ENCODE measurements at regions not wholly inside any gene's neighbourhood (a gene's known extent, or its start where the extent isn't known, plus 50 kb on each side); places are given as distances from the start of the nearest gene placed in this dataset.

DNA sequence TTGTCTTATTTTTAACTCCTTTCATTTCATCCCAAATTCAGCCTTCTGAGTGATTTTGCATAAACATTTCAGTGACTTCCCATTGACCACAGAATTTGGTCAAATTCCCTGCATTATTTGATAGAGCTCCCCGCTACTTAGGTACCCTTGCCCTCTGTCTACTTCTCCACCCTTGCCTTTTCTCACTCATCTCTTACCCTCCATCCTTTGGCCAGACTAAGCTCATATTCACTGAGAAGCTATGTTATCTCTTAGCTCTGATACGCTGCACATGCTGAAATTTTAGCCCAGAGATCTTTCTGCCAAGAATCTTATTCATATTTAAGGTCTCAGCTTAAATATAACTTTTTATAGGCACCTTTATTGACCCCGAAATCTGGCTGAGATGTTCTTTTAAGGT is 1031.9 kb downstream of the ADGRL3 start:
- H3K36me3 ChIP-seq (ENCODE audit: low read depth, missing control alignments): no peaks in the 10 kb centered on the region
- intact Hi-C loops (cut with DNase I; ENCODE audit: low total_unique reads): no loop called here
- 89 to 90% methylated on average over 3 of the region's 3 CpGs for WGBS, 2 donors
- no peak overlapping the region for H3K27ac ChIP-seq
- no peak for DNase-seq
- no peak overlapping the region for H3K4me3 ChIP-seq
- no peaks in the 10 kb centered on the region for H3K9me3 ChIP-seq
- H3K4me1 ChIP-seq: no peaks in the 10 kb centered on the region
- TF ChIP-seq, protein P1, sequence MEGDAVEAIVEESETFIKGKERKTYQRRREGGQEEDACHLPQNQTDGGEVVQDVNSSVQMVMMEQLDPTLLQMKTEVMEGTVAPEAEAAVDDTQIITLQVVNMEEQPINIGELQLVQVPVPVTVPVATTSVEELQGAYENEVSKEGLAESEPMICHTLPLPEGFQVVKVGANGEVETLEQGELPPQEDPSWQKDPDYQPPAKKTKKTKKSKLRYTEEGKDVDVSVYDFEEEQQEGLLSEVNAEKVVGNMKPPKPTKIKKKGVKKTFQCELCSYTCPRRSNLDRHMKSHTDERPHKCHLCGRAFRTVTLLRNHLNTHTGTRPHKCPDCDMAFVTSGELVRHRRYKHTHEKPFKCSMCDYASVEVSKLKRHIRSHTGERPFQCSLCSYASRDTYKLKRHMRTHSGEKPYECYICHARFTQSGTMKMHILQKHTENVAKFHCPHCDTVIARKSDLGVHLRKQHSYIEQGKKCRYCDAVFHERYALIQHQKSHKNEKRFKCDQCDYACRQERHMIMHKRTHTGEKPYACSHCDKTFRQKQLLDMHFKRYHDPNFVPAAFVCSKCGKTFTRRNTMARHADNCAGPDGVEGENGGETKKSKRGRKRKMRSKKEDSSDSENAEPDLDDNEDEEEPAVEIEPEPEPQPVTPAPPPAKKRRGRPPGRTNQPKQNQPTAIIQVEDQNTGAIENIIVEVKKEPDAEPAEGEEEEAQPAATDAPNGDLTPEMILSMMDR (IDR thresholded peaks at IDR 0.05): no peak
- TF ChIP-seq POLR2A (IDR thresholded peaks at IDR 0.05): no peak
- no peaks in the 10 kb centered on the region for H3K27me3 ChIP-seq

DNA sequence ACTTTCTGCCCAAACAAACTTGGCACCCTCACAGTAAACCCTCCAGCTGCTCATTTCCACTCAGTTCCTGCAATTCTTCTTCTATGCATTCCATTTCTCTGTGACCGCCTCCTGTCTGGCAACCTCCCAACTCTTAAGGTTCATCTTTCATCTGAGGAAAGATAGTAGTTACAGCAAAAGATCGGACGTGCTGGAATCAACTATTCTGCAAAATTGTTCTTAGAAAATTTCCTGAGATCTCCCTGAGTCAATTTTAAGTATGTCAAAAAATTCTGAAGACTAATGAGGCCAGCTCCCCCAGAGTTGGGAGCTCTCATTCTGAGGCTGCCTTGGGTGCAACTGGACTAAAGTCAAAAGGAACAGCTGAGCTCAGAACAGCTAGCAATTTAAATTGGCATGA is 1026.0 kb downstream of the ADGRL3 start:
- Histone ChIP-seq H3K9me3 (no peaks in the 10 kb centered on the region), H3K36me3 (ENCODE audit: low read depth, missing control alignments) (no peaks in the 10 kb centered on the region), H3K27me3 (no peaks in the 10 kb centered on the region), H3K4me3 (no peak overlapping the region), H3K4me1 (no peaks in the 10 kb centered on the region), H3K27ac (no peak overlapping the region)
- 33 to 52% methylated on average over 3 of the region's 3 CpGs for WGBS, 2 donors
- intact Hi-C loops (cut with DNase I; ENCODE audit: low total_unique reads): no loop called here
- no peak for TF ChIP-seq POLR2A (IDR thresholded peaks at IDR 0.05)
- TF ChIP-seq, protein P1 (IDR thresholded peaks at IDR 0.05): no peak
- no peak for DNase-seq

DNA sequence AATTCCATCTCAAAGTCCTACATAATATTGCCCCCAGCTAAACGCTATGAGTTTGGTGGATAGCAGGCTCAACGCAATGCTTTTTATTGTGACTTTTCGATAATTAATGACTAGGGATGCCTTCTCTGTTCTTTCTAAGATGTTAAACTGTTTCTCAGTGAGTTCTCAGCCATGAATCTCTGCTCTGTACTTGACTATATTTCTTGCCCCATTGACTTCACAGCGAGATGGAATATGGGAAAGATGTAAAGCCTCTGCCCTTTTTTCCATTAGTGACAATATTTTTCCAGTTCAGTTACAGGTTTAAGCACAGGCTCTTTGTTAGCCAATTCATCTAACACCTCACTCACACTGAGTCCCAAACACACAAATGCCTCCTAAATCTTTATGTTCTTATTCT is 1022.0 kb downstream of the ADGRL3 start:
- TF ChIP-seq, protein P1 (IDR thresholded peaks at IDR 0.05): no peak
- TF ChIP-seq POLR2A (IDR thresholded peaks at IDR 0.05): no peak
- Histone ChIP-seq H3K27me3 (no peaks in the 10 kb centered on the region), H3K4me3 (no peak overlapping the region), H3K4me1 (no peaks in the 10 kb centered on the region), H3K36me3 (ENCODE audit: low read depth, missing control alignments) (no peaks in the 10 kb centered on the region), H3K27ac (no peak overlapping the region), H3K9me3 (no peaks in the 10 kb centered on the region)
- WGBS, 2 donors: 80 to 87% methylated on average over 4 of the region's 4 CpGs
- no peak for DNase-seq
- intact Hi-C loops (cut with DNase I; ENCODE audit: low total_unique reads): no loop called here

DNA sequence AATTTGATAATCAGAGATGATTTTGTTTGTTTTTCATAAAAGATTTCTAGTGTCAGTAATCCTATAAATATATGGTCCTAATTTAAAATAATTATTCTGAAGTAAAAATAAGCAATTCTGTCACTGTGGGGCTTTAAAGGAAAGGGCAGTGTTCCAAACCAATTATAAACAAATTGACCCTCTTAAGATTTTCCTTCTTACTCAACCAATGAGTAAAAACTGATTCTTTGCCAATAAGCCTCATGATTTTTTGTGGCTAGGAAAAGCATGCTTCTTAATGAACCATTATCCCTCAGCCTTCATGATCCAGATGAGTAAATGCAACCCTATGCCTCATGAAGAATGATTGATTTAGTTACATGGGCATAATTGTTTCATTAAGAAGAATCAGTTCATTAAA is 1010.4 kb downstream of the ADGRL3 start:
- intact Hi-C loops (cut with DNase I; ENCODE audit: low total_unique reads): no loop called here
- Histone ChIP-seq H3K36me3 (ENCODE audit: low read depth, missing control alignments) (no peaks in the 10 kb centered on the region), H3K27ac (no peak overlapping the region), H3K4me3 (no peak overlapping the region), H3K27me3 (no peaks in the 10 kb centered on the region), H3K9me3 (no peaks in the 10 kb centered on the region), H3K4me1 (no peaks in the 10 kb centered on the region)
- TF ChIP-seq, protein P1 (IDR thresholded peaks at IDR 0.05): no peak
- TF ChIP-seq POLR2A (IDR thresholded peaks at IDR 0.05): no peak
- no peak for DNase-seq

DNA sequence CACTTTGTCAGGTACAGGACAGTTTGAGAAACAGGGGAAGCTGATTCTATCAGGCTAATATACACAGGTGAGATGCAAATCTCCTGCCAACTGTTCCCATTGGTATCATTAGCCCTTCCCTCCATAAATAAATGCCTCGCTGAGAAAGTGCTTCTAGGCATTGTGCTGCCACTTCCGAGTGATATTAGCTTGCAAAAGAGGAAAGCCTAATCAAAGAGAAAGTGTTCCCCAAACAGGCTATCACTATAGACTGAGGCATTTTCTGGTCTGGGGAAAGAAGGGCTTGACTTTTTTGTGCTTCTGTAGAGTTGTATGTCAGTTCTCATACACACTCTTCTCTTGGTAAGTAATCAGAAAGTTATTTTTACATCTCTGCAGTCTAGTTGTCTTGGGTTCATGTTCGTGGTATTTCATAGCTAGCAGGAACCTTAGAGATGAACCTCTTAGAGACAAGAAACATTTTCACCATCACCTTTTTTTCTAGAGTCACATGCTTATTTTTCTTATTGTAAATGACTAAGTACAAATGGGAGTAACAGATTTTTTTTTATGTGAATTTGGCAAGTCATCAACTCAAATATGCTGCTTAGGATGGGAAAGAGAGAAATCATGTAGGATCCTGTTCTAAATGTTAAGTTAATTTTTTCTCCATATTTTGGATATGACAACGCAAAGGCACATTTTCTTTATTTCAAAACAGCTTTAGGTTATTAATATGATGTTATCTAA is 1009.8 kb downstream of the ADGRL3 start:
- intact Hi-C loops (cut with DNase I; ENCODE audit: low total_unique reads): no loop called here
- H3K27ac ChIP-seq: no peak overlapping the region
- WGBS, 2 donors: 65% methylated on average over 4 of the region's 4 CpGs
- no peak for DNase-seq
- H3K36me3 ChIP-seq (ENCODE audit: low read depth, missing control alignments): no peaks in the 10 kb centered on the region
- no peak overlapping the region for H3K4me3 ChIP-seq
- H3K9me3 ChIP-seq: no peaks in the 10 kb centered on the region
- no peak for TF ChIP-seq POLR2A (IDR thresholded peaks at IDR 0.05)
- TF ChIP-seq, protein P1 (IDR thresholded peaks at IDR 0.05): no peak
- no peaks in the 10 kb centered on the region for H3K4me1 ChIP-seq
- no peaks in the 10 kb centered on the region for H3K27me3 ChIP-seq

Measured in testis (tissue), 2 donors.